COLO668 (cell line): ENCODE measurements at regions not wholly inside any gene's neighbourhood (a gene's known extent, or its start where the extent isn't known, plus 50 kb on each side); places are given as distances from the start of the nearest gene placed in this dataset.

Experiments used
- DNase-seq: peaks from one replicate; lab custom pipeline; 2025; ENCODE audit not compliant: unreplicated experiment; lab: John Stamatoyannopoulos, UW

DNA sequence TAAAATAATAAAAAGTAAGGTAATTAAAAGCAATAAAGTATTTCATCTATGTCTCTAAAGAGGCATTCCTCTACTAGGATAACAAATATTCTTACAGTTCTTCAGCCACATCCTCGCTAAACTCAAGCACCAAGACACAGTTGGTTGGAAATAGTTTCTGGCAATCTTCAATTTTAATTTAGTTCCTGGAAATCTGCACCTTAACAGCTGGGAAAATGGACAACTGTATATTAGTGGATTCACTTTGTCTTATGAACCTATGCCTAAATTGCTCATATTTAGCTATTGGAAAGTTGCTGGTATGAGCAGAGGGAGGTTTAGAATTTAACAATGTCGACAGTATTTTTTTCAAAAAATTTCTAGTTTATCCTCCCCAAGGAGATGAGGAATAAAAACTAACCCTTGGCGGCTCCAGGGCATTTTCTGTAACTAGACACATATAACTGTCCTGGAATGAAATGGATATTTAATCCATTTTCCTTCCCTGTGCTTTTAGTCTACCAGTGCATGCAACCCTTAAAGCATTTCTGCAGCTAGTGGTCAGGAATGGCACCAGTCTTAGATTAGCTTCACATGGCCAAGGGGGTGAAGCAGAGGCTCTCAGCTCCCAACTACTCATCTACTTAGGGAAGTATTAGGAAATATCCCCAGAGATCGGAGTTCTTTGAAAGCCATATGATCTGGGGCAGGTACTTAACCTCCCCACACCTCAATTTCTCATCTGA lies 290.0 kb upstream of the THBS1 start:
- no peak for DNase-seq

DNA sequence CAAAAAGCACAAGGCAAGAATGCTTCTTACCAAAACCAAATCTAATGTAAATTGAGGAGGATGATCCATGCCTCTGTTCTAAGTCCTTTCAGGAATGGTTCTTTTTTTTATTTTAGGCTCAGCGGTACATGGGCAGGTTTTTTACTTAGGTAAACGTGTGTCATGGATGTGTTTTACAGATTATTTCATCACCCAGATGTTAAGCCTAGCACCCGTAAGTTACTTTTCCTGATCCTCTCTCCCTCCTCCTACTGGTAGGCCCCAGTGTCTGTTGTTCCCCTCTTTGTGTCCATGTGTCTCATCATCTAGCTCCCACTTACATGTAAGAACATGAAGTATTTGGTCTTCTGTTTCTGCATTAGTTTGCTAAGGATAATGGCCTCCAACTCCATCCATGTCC lies 289.2 kb upstream of the THBS1 start:
- DNase-seq = no peak

DNA sequence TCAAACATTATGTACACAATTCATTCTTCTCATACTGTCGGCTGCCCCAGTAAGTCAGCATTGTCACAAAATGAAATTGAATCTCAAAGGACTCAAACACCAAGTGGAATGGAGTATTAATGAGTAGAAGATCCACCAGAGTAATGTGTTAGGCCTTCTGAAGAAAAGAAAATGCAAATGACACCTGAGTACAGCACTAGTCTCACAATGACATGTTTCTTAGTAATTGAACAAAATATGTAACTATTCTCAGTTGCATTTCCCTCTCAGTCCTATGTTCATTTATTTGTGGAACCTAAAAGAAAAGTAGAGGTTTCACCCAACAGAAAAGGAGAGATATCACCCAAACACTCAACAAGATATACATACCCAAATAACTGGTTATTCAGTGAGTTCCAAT lies 283.9 kb upstream of the THBS1 start:
- no peak for DNase-seq

DNA sequence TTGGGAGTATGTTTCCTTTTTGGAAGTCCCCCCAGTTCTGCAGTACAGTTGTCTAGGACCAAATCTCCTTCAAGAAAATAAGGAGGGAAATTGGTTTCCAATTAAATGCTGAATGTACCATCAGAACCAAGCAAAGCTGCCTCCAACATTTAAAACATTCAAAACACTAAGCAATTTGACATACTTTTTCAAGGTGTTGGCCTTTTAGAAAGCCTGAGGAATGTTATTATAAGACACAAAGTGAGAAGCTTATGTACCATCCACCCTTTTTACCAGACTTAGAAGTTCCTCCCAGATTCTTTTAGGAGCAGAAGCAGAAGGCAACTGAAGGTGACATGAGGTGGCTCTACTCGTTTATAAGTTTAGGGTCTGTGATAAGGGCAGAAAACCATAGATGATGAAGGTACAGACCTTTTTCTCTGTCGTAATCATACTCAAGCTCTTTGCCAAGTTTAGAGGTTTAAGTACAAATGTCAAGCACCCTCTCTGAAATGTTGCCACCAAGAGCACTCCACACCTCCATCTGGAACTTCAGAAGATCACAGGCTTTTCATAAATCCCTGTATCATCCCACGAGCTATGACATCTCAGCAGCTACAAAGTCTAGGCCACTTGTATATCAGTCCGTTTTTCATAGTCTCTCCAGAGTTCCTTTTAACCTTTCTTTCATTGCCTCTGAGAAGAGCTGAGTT lies 282.5 kb upstream of the THBS1 start:
- DNase-seq = no peak

DNA sequence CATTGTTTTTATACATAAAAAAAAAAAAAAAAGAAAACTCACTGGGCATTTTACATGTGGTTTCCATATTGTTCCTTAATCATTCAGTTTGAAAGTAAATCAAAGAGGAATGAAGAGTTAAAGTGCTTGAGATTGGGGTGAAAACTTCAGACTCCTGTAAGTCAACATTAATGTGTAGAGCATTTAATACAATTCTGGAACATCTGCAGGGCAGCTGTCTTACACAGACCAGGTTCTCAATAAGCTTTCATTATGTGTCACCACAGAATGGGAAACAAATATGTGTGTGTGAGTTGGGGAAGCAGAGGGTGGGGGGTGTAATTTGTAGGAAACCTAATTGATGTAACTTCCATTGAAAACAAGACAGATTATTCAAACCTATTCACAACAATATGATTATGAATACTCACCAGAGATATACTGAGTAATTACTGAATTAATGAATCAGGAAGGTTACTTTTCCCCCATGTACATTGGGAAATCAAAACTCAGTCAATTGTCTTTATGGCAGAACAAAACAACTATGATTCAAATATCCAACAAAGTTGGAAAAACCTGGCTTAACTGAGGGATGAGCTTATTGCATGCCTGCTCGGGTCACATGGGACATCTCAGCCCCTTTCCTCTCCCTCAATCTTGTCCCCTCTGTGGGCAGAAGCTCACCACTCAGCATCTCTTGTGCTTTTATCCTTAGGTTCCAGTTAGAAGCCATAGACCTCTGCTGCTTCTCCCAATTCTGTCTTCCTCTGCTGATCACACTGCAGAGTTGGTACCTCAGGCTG lies 281.2 kb upstream of the THBS1 start:
- no peak for DNase-seq

DNA sequence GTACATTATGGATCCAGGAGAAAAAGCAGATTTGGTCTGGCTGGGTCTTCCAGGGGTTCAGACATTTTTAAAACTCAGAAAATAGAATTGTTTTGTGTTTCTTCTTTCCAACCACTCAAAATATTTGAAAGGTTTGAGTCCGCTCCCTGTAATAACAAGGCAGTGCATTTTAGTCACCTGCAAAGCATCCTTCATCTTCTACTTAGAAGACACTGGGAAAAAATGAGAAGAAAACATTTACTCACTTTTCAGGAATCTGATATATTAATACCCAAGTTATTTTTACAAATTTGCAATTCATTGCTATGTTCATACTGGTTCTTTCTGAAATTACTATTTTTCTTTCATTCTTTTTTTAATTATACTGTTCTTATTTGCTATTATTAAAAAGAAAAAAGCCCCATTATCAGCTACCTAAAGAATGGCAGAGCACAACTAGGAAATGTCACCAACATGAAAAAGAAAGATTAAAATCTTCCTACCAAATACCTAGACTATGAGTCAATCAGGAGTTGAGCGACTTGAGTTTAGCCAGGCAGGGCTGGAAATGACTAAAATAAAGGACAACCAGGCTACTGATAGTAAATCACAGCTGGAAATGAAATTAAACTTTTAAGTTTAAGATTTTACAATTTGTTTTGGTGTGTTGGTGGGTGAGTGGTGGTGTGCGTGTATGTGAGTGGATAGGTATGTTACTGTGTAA lies 280.3 kb upstream of the THBS1 start:
- no peak for DNase-seq

DNA sequence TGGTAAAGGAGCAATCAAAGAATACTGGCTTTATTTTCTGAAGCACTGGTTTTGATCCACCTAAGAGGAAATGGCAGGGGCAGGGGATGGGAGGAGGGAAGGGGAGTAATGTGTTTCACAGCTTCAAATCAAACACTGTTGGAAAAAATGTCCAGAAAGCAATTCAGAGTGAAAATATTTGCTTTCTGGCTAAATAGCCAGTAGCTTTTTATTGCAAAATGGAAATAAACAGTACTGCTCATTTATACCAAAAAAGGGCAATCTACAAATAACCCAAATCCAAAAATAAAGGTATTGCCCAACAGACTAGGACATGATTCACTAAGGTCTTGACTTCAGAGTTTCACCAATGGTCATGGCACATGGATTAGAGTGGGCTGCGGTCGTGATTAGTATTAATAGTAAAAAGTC lies 279.3 kb upstream of the THBS1 start:
- DNase-seq = no peak

DNA sequence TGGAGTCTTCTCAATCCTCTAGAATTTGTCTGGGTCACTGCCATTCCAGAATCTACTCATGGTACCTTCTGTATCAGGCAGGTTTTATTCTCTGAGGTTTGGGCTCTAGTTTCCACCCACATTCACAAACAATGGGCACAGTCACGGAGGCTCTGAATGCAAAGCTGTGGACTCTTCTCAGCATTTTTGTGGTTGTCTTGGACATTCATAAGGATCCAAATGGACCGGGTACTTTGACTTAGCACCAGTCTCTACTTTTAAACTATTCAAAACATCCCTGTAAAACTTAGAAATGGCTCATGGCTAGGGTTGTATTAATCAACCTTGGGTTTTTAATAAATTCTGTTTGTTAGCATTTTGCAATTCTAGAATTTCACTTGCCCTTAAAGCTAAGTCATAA lies 277.9 kb upstream of the THBS1 start:
- DNase-seq = no peak

DNA sequence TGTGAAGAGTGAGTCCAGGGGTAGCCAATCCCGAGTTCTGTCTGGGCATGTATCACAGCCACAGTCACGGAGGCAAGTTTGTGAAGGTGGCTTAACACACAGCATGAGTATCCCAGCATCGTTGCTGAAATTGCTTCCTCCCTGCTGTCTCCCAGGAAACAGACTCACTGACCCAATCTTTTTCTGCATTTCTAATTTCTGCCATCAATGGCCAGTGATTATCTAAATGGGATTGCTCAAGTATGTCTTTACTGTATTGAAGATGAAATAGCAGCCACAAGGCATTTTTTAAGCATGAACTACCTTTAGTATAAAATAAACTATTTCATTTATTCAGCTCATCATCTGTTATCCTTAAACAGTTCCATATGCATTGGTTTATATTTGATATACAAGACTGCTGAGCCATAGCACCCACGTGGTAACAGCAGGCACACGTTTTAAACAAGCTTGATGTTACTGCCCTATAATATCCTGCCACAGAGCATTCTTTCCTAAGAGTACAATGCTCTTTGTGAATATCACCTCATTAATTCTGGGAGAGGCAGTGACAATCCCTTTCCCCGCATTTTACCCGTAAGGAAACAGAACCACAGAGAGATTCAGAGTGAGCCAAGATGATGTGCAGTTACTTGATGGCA lies 276.6 kb upstream of the THBS1 start:
- DNase-seq = no peak

DNA sequence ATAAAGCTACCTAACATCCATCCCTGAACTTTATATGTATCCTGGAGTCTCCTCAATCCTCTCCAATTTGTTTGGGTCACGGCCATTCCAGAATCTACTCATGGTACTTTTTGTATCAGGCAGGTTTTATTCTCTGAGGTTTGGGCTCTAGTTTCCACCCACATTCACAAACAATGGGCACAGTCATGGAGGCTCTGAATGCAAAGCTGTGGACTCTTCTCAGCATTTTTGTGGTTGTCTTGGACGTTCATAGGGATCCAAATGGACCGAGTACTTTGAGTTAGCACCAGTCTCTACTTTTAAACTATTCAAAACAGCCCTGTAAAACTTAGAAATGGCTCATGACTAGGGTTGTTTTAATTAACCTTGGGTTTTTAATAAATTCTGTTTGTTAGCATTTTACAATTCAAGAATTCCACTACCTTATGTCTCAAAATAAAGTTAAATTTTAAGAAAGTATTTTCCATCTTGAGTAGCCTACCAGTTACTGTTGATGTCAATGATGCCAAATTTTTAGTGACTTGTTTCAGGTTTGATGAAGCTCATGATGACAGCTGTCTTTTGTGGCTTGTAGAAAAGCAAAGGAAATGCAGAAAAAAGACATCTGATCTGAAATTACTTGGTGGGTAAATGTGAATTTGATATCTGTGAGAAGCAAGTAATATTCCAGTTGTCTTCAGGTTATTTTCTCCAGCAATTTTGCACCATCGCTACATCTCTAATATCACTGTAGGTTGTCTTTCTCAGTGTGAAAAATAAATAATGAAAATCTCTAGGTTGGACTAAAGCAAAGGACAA lies 275.7 kb upstream of the THBS1 start:
- DNase-seq = no peak

DNA sequence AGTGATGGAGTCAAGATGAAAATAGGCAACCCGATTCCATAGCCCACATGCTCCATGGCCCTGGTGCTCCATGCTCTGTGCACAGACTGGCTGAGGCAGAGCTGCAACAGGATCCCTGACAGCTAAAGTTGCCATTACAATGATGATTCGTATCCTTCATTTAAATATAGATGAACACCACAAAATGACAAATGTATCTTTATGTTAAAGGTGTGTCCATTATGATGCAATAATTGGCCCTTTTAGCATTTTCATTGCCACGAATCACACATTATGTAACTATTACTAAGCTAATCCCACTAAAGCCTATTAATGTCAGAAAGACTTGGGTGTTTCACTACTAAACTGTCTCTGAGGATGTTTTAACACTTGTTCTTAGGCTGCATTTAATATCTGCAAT lies 270.2 kb upstream of the THBS1 start:
- no peak for DNase-seq

DNA sequence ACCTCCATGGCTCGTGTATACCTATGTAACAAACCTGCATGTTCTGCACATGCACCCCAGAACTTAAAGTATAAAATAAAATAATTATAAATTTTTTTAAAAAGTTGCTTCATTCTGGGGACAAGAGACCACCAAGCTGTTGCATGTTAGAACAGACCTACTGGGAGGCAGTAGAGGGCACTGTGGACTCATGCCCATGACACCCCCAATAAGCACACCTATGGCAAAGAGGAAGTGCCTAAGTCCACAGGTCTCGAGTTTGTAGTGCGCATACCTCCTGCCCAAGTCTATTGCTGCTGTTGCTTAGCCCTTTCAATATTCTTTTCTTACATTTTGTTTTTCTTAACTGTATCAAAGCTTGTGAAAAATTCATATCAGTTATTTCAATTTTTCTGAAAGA lies 267.9 kb upstream of the THBS1 start:
- no peak for DNase-seq

DNA sequence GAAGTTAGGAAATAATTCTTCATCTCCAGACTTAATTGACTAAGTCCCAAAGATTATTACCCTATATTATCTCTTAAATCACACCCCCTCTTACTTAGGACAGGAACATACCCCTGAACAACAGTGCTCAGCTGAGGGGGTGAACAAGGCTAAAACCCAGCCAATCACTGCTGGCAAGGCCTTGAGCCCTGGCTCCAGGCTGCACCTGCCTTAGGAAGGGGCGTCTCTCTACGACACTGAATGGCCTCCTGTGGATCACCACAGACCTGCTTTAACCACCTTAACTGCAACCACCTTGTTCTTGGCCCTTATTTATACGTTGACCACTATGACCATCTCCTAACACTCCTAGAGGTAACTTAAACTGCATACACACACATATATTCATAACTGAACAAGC lies 267.4 kb upstream of the THBS1 start:
- DNase-seq = no peak

DNA sequence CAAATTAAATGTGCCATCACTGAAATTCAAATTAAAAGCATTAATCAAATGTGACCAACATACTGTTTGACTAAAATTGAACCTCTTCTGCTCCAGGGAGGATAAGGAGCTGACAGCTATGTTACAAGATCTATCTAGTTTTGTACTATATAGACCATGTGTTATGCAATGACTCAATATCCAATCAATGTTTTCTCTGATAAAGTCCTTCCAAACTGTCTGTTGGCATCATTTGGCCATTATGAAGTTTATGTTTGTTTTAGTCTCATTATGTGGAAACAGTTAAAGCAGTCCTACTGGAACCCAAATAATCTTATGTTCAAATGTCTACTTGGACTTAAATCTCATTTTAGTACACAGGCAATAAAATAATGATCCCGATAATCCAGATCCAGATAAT lies 267.0 kb upstream of the THBS1 start:
- DNase-seq = no peak

DNA sequence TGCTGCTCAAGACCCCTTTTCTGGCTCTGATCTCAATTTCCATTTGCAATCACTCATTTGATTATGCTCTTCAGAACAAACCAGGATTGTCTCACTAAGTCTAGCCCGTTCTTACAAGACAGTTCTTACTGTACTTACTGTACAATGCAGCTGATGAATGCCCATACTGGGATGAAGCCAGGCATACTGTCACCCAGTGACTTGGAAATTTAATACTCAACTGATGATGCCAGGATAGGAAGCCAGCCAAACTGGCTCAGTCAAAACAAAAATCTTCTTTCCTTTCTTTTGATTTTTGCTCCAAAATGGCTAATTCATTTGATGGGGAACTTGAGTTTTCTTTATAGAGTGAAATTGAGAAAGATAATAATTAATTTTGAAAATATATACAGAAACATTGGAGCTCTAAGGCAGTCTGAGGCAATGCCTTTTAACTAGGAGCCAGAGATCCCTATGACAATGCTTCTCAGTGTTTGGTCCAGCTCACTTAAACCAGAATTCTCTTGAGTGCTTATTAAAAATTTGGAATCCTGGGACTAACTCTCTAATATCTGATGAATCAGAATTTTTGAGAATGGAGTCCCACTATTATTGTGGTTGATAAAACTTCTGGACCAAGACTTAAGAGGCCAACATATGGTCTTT lies 265.6 kb upstream of the THBS1 start:
- no peak for DNase-seq

DNA sequence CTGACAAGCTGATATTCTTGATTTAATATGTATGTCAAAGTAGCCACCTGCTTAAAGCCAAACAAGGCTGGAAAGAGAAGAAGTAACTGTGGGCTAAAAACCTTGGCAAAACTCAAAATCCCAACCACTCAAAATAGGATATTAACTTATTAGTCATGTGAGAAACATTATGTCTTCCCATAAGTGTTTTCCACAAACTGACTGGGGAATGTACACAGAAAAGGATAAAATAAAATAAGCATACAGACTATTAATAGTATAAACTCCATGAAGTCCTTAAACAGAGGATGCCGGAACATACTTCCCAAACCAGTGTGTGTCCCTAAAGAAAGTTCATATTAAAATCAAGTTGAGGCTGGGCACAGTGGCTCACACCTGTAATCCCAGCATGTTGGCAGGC lies 263.7 kb upstream of the THBS1 start:
- no peak for DNase-seq

DNA sequence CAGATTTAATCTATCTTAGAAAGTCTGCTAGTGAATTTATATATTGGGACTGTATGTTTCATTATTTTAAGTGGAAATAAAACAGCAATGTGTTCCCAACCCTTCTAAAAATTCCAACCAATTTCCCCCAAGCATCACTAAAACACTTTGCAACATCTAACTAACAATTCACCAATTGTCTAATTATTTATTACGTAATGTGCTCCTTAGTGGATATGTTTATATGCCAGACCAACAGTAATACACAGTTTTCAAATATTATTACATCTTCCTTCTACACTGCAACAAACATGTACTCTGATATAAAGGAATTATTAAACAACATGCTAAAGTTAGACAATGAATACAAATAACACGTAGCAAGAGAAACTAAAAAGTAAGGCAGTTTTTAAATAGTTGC lies 262.6 kb upstream of the THBS1 start:
- no peak for DNase-seq

DNA sequence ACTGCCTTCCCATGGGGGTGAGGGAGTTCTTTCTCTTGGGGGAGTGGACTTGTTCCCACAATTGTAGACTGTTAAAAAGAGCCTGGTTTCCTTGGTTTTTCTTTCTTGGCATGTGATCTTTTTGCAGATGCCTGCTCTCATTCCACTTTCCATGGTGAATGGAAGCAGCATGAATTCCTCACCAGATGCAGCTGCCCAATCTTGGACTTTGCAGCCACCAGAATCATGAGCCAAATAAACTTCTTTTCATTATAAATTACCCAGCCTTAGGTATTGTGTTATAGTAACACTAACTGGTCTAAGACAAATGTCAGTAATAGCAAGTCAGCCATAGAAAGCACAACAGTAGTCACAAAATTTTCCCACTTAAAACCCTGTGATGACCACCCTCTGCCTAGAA lies 260.5 kb upstream of the THBS1 start:
- no peak for DNase-seq

DNA sequence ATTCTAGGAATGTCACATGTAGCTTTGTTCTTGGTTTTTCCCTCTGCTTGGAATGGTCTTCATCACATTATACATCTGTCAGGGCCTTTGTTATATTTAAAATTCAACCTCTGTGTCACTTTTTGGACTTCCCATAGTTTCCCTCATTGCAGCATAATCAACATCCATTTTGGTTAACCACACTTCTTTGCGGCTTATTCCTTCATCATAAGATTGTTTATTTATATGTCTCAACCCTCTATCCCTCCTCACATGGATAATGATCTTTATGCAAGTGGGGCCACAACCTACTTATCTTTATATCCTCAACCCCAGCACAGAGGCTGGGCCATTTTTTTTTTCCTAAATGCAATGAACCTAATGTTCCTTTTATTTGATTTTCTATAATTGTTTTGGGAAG lies 260.0 kb upstream of the THBS1 start:
- DNase-seq = no peak

DNA sequence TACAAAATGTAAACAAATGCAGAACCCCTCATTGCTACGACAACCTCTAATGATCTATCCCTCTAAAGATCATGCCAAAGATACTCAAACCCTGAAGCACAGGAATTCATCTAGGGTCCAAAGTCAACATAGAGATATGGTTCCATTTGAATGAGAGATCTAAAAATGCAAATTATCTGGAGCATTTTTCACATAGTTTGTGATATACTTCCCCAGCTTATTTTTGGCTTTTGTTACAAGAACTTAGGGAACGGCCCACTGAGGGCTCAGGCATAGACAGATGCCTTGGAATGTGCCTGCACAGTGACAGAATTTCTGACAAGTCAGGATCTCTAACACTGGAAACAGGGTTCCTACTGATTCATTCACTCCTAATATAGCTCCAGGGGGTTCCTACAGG lies 258.9 kb upstream of the THBS1 start:
- DNase-seq = no peak
